Muscle layer of colon (tissue), 2 donors: ENCODE measurements at regions not wholly inside any gene's neighbourhood (a gene's known extent, or its start where the extent isn't known, plus 50 kb on each side); places are given as distances from the start of the nearest gene placed in this dataset.
"Not testable (repeated sequence)": the region's sequence is repeated elsewhere in the genome, so short reads cannot be mapped to it uniquely, and the experiment has no call there.

ENCODE experiments used
- H3K27ac ChIP-seq: one replicate; pipeline ENCODE4 v1.7.0; 2013; ENCODE audit warnings: low read depth, mild to moderate bottlenecking, low read length, moderate library complexity
- H3K27me3 ChIP-seq, 2 donors: one replicate each; pipeline ENCODE4 v1.7.0; 2013; ENCODE audit warnings: low read length in 2 of 2, mild to moderate bottlenecking in 2 of 2; ENCODE audit not compliant: insufficient read depth in 2 of 2, control insufficient read depth in 1 of 2
- H3K36me3 ChIP-seq: one replicate; pipeline ENCODE4 v1.7.0; 2013; ENCODE audit warnings: mild to moderate bottlenecking, low read length; ENCODE audit not compliant: insufficient read depth
- H3K4me1 ChIP-seq: one replicate; pipeline ENCODE4 v1.7.0; 2013; ENCODE audit warnings: mild to moderate bottlenecking, low read length; ENCODE audit not compliant: insufficient read depth
- H3K4me3 ChIP-seq, 2 donors: one replicate each; pipeline ENCODE4 v1.7.0; 2013; ENCODE audit warnings: low read length in 2 of 2, low read depth in 1 of 2, mild to moderate bottlenecking in 1 of 2, moderate library complexity in 1 of 2
- H3K9ac ChIP-seq: one replicate; pipeline ENCODE4 v1.7.0; 2013; ENCODE audit warnings: low read length
- H3K9me3 ChIP-seq: one replicate; pipeline ENCODE4 v1.7.0; 2013; ENCODE audit warnings: mild to moderate bottlenecking, low read length
- donor health status: abdominal sarcoma.
- donor health status: Adenocarcinoma of cecum.

- Histone ChIP-seq H3K27ac (no peak overlapping the region), H3K4me3 (no peak overlapping the region), H3K9me3 (no peaks in the 10 kb centered on the region), H3K9ac (no peak overlapping the region), H3K4me1 (no peaks in the 10 kb centered on the region), H3K36me3 (no peaks in the 10 kb centered on the region), H3K27me3 (no peaks in the 10 kb centered on the region)
These were observed 57.8 kb upstream of the ANKRD30A start for GRCh38 chr10:37067576-37067975.

- H3K36me3 ChIP-seq, H3K27ac ChIP-seq, H3K9me3 ChIP-seq, H3K4me1 ChIP-seq, H3K4me3 ChIP-seq, H3K27me3 ChIP-seq, H3K9ac ChIP-seq: not testable (repeated sequence)
These were observed 63.1 kb upstream of the ANKRD30A start for GRCh38 chr10:37062296-37062695.

GRCh38 chr10:37057261-37057660 lies 68.1 kb upstream of the ANKRD30A start:
- Histone ChIP-seq H3K27me3 (no peaks in the 10 kb centered on the region), H3K4me1 (no peaks in the 10 kb centered on the region), H3K27ac (no peak overlapping the region), H3K36me3 (no peaks in the 10 kb centered on the region), H3K4me3 (no peak overlapping the region), H3K9ac (no peak overlapping the region), H3K9me3 (no peaks in the 10 kb centered on the region)

GRCh38 chr10:37053476-37053875 lies 71.9 kb upstream of the ANKRD30A start:
- H3K4me3 ChIP-seq: no peak overlapping the region
- no peak overlapping the region for H3K27ac ChIP-seq
- H3K27me3 ChIP-seq: no peaks in the 10 kb centered on the region
- H3K9me3 ChIP-seq: no peaks in the 10 kb centered on the region
- H3K4me1 ChIP-seq: no peaks in the 10 kb centered on the region
- H3K36me3 ChIP-seq: no peaks in the 10 kb centered on the region
- no peak overlapping the region for H3K9ac ChIP-seq

GRCh38 chr10:37049982-37050381 lies 75.4 kb upstream of the ANKRD30A start:
- H3K4me3 ChIP-seq, H3K27me3 ChIP-seq, H3K9ac ChIP-seq, H3K9me3 ChIP-seq, H3K4me1 ChIP-seq, H3K36me3 ChIP-seq, H3K27ac ChIP-seq: not testable (repeated sequence)

- H3K27ac ChIP-seq: not testable (repeated sequence)
These were observed 81.1 kb upstream of the ANKRD30A start for GRCh38 chr10:37044319-37044718.

GRCh38 chr10:37035853-37036252 lies 89.5 kb upstream of the ANKRD30A start:
- no peak overlapping the region for H3K9ac ChIP-seq
- H3K4me3 ChIP-seq: no peak overlapping the region
- no peaks in the 10 kb centered on the region for H3K36me3 ChIP-seq
- H3K27me3 ChIP-seq: no peaks in the 10 kb centered on the region
- H3K27ac ChIP-seq: no peak overlapping the region
- H3K4me1 ChIP-seq: no peaks in the 10 kb centered on the region
- H3K9me3 ChIP-seq: no peaks in the 10 kb centered on the region

More at GRCh38 chr10:37044319-37044718, 81.1 kb upstream of the ANKRD30A start:
- H3K9me3 ChIP-seq, H3K36me3 ChIP-seq, H3K4me1 ChIP-seq, H3K4me3 ChIP-seq, H3K27me3 ChIP-seq, H3K9ac ChIP-seq: not testable (repeated sequence)

GRCh38 chr10:37015498-37015897 lies 109.9 kb upstream of the ANKRD30A start:
- H3K9me3 ChIP-seq: no peaks in the 10 kb centered on the region
- H3K4me3 ChIP-seq: no peak overlapping the region
- no peaks in the 10 kb centered on the region for H3K27me3 ChIP-seq
- no peaks in the 10 kb centered on the region for H3K36me3 ChIP-seq
- H3K4me1 ChIP-seq: peaks cover 39% of the 10 kb centered on the region
- no peak overlapping the region for H3K27ac ChIP-seq
- no peak overlapping the region for H3K9ac ChIP-seq

- no peak overlapping the region for H3K9ac ChIP-seq
- H3K4me3 ChIP-seq: no peak overlapping the region
- H3K27me3 ChIP-seq: no peaks in the 10 kb centered on the region
- no peaks in the 10 kb centered on the region for H3K36me3 ChIP-seq
- H3K9me3 ChIP-seq: no peaks in the 10 kb centered on the region
- no peak overlapping the region for H3K27ac ChIP-seq
- peaks cover 18% of the 10 kb centered on the region for H3K4me1 ChIP-seq
These were observed 114.7 kb upstream of the ANKRD30A start for GRCh38 chr10:37010741-37011140.

- H3K27ac ChIP-seq, H3K9ac ChIP-seq, H3K36me3 ChIP-seq, H3K27me3 ChIP-seq, H3K9me3 ChIP-seq, H3K4me3 ChIP-seq: not testable (repeated sequence)
- H3K4me1 ChIP-seq: peaks cover 12% of the 10 kb centered on the region
These were observed 117.1 kb upstream of the ANKRD30A start for GRCh38 chr10:37008276-37008675.

- Histone ChIP-seq H3K9ac (no peak overlapping the region), H3K4me3 (no peak overlapping the region), H3K36me3 (no peaks in the 10 kb centered on the region), H3K27me3 (no peaks in the 10 kb centered on the region), H3K9me3 (no peaks in the 10 kb centered on the region), H3K27ac (no peak overlapping the region), H3K4me1 (peaks cover 9% of the 10 kb centered on the region)
These were observed 122.3 kb upstream of the ANKRD30A start for GRCh38 chr10:37003126-37003525.

- H3K9me3 ChIP-seq, H3K9ac ChIP-seq, H3K27me3 ChIP-seq, H3K27ac ChIP-seq, H3K4me1 ChIP-seq, H3K36me3 ChIP-seq, H3K4me3 ChIP-seq: not testable (repeated sequence)
These were observed 129.6 kb upstream of the ANKRD30A start for GRCh38 chr10:36995806-36996205.
